ENCODE measurements at regions not wholly inside any gene's neighbourhood (a gene's known extent, or its start where the extent isn't known, plus 50 kb on each side); places are given as distances from the start of the nearest gene placed in this dataset.

GRCh38 chr15:69602921-69603320 lies 150.3 kb downstream of the RPLP1 start:
- Histone ChIP-seq H3K4me1 (ENCODE audit: control insufficient read depth, low read length) (no peaks in the 10 kb centered on the region), H3K4me3 (ENCODE audit: low read length) (no peak overlapping the region), H4K20me1 (ENCODE audit: control insufficient read depth, insufficient read depth, low read depth, low read length) (no peaks in the 10 kb centered on the region), H3K9me3 (ENCODE audit: control insufficient read depth, insufficient read depth, low read length) (no peaks in the 10 kb centered on the region), H3K9me2 (replicated peaks; ENCODE audit: control insufficient read depth, low read length) (no peaks in the 10 kb centered on the region), H3K79me2 (ENCODE audit: control insufficient read depth, low read length) (no peaks in the 10 kb centered on the region), H3F3A (ENCODE audit: control insufficient read depth, insufficient read depth) (no peaks in the 10 kb centered on the region), H3K27me3 (ENCODE audit: control insufficient read depth, low read length) (peaks cover 26% of the 10 kb centered on the region; the same call in 1 of the 2 replicates), H3K27ac (ENCODE audit: low read depth, low read length) (no peak overlapping the region), H3K36me3 (ENCODE audit: control insufficient read depth, low read length) (no peaks in the 10 kb centered on the region), H3K4me2 (ENCODE audit: low read length) (no peak overlapping the region)
- TF ChIP-seq EZH2phosphoT487 (IDR thresholded peaks at IDR 0.05; ENCODE audit: borderline replicate concordance, low read length) (no peak), CTCF (IDR thresholded peaks at IDR 0.05; ENCODE audit: low read depth, low read length, poor library complexity, severe bottlenecking) (no peak)

DNA sequence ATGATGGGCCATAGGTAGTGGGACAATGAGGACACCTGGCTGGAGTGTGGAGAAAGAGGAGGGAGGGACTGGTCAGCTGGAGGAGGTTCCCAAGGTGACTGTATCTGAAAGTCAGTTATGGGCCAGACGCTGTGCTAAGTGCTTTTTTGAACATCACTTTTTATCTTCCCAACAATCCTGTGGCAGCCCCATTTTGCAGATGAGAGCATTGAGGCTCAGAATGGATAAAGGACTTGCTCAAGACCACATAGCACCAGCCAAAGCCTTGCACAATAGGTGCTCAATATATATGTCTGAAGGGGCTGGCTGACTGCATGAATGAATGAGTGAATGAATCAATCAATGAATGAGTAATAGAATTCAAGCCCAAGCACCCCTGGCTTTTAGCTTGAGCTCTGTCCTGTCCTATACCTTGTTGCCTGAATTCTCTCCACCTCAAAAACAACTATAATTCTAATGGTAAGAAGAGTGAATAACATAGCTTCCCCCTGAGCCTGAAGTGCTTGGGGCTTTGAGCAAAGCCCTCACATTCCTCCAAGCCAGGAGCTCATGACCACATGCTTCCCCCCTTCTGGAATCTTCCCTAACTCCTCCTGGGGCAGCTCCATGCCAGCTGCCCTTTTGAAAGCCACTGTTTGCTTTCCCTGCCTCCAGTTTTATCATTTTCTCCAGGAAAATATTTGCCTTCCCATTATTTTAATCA lies 150.9 kb downstream of the RPLP1 start:
- H3K4me3 ChIP-seq (ENCODE audit: low read length): no peak overlapping the region
- H3F3A ChIP-seq (ENCODE audit: control insufficient read depth, insufficient read depth): no peaks in the 10 kb centered on the region
- no peaks in the 10 kb centered on the region for H3K79me2 ChIP-seq (ENCODE audit: control insufficient read depth, low read length)
- H3K36me3 ChIP-seq (ENCODE audit: control insufficient read depth, low read length): no peaks in the 10 kb centered on the region
- H3K27me3 ChIP-seq (ENCODE audit: control insufficient read depth, low read length): peaks cover 26% of the 10 kb centered on the region; the same call in 1 of the 2 replicates
- H3K9me3 ChIP-seq (ENCODE audit: control insufficient read depth, insufficient read depth, low read length): no peaks in the 10 kb centered on the region
- H4K20me1 ChIP-seq (ENCODE audit: control insufficient read depth, insufficient read depth, low read depth, low read length): no peaks in the 10 kb centered on the region
- no peak overlapping the region for H3K4me2 ChIP-seq (ENCODE audit: low read length)
- TF ChIP-seq EZH2phosphoT487 (IDR thresholded peaks at IDR 0.05; ENCODE audit: borderline replicate concordance, low read length) (no peak), CTCF (IDR thresholded peaks at IDR 0.05; ENCODE audit: low read depth, low read length, poor library complexity, severe bottlenecking) (no peak)
- no peaks in the 10 kb centered on the region for H3K4me1 ChIP-seq (ENCODE audit: control insufficient read depth, low read length)
- no peaks in the 10 kb centered on the region for H3K9me2 ChIP-seq (replicated peaks; ENCODE audit: control insufficient read depth, low read length)
- H3K27ac ChIP-seq (ENCODE audit: low read depth, low read length): no peak overlapping the region

- H3K27ac ChIP-seq (ENCODE audit: low read depth, low read length): no peak overlapping the region
Observed at GRCh38 chr15:69604072-69604411, 151.4 kb downstream of the RPLP1 start.

More at GRCh38 chr15:69604072-69604411, 151.4 kb downstream of the RPLP1 start:
- Histone ChIP-seq H3K36me3 (ENCODE audit: control insufficient read depth, low read length) (no peaks in the 10 kb centered on the region), H3K4me2 (ENCODE audit: low read length) (no peak overlapping the region), H3K4me1 (ENCODE audit: control insufficient read depth, low read length) (no peaks in the 10 kb centered on the region), H3K79me2 (ENCODE audit: control insufficient read depth, low read length) (no peaks in the 10 kb centered on the region), H3K9me2 (replicated peaks; ENCODE audit: control insufficient read depth, low read length) (no peaks in the 10 kb centered on the region), H3K27me3 (ENCODE audit: control insufficient read depth, low read length) (peaks cover 26% of the 10 kb centered on the region; the same call in 1 of the 2 replicates), H3K4me3 (ENCODE audit: low read length) (no peak overlapping the region), H3K9me3 (ENCODE audit: control insufficient read depth, insufficient read depth, low read length) (no peaks in the 10 kb centered on the region), H3F3A (ENCODE audit: control insufficient read depth, insufficient read depth) (no peaks in the 10 kb centered on the region), H4K20me1 (ENCODE audit: control insufficient read depth, insufficient read depth, low read depth, low read length) (no peaks in the 10 kb centered on the region)
- TF ChIP-seq CTCF (IDR thresholded peaks at IDR 0.05; ENCODE audit: low read depth, low read length, poor library complexity, severe bottlenecking): no peak
- TF ChIP-seq EZH2phosphoT487 (IDR thresholded peaks at IDR 0.05; ENCODE audit: borderline replicate concordance, low read length): no peak

Data from DOHH2 (cell line).